ENCODE measurements at regions not wholly inside any gene's neighbourhood (a gene's known extent, or its start where the extent isn't known, plus 50 kb on each side); places are given as distances from the start of the nearest gene placed in this dataset.

DNA sequence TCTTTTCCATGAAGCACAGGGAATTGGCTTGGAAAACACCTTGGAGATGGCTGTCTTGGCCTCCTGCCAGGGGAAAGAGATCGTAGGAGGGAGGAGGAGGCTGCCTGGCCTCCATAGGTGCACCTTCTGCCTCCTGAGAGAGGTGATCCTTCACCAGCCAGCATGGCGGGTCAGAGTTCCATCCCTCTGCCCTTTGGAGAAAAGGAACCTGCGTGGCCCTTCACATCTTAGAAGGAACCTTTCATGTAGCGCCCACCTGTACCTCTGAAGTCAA is 58.2 kb upstream of the DRD2 start:
- ATAC-seq (ENCODE audit: low FRiP score in 2 of 2), result no peak
- 71 to 100% methylated on average over 1 to 4 of the region's 4 CpGs for WGBS, 2 donors

DNA sequence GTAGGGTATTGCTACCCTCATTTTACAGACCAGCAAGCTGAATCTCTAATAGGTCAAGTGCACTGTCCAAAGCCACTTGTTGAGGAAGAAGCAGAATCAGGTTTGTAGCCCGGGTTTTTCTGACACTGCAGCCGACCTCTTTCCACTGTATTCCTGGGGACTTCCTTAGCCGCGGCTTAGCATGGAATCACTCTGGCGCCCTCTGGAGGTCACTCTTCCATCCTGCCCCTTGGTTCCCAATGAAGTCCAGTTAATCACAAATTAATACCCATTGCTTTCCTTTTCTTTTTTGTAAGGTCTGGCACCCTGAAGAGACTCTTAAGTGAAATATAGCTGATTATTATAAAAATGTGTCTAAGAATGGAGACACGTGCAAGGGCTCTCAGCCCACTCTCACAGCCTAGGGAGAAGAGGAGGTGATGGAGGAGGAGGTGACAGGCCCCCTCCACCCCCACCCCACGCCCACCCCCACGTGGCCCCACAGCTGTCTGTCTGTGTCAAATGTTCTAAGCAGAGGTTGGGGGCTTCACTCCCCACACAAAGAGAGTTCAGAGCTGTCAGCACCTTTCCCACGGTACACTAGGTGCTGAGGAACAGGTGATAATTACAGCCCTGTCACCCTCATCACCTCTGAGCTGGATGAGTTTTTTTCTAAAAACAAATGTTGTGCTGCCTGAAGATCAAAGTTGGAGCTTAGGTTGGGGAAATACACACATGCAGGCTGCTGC is 57.7 kb upstream of the DRD2 start:
- 2 to 8% methylated on average over 8 to 9 of the region's 9 CpGs for WGBS, 2 donors
- ATAC-seq (ENCODE audit: low FRiP score in 2 of 2) (peak; percentile 47 to 85), DNase-seq (peak in 1 of 2 donors; percentile 66)
- TF ChIP-seq, protein P1, sequence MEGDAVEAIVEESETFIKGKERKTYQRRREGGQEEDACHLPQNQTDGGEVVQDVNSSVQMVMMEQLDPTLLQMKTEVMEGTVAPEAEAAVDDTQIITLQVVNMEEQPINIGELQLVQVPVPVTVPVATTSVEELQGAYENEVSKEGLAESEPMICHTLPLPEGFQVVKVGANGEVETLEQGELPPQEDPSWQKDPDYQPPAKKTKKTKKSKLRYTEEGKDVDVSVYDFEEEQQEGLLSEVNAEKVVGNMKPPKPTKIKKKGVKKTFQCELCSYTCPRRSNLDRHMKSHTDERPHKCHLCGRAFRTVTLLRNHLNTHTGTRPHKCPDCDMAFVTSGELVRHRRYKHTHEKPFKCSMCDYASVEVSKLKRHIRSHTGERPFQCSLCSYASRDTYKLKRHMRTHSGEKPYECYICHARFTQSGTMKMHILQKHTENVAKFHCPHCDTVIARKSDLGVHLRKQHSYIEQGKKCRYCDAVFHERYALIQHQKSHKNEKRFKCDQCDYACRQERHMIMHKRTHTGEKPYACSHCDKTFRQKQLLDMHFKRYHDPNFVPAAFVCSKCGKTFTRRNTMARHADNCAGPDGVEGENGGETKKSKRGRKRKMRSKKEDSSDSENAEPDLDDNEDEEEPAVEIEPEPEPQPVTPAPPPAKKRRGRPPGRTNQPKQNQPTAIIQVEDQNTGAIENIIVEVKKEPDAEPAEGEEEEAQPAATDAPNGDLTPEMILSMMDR (IDR thresholded peaks at IDR 0.05), result peak; percentile 46 to 75 (median 64)
- no peak for TF ChIP-seq POLR2AphosphoS5 (IDR thresholded peaks at IDR 0.05)
- TF ChIP-seq EP300 (IDR thresholded peaks at IDR 0.05), result no peak
- no peak for TF ChIP-seq POLR2A (IDR thresholded peaks at IDR 0.05)
- Histone ChIP-seq H3K27ac (no peak overlapping the region), H3K9me3 (no peaks in the 10 kb centered on the region), H3K4me3 (no peak overlapping the region), H3K4me1 (no peaks in the 10 kb centered on the region), H3K27me3 (no peaks in the 10 kb centered on the region), H3K36me3 (no peaks in the 10 kb centered on the region)

More for the DNA sequence above, 58.2 kb upstream of the DRD2 start:
- DNase-seq, result no peak
- no peak overlapping the region for H3K27ac ChIP-seq
- H3K9me3 ChIP-seq, result no peaks in the 10 kb centered on the region
- H3K4me3 ChIP-seq, result no peak overlapping the region
- H3K36me3 ChIP-seq, result no peaks in the 10 kb centered on the region
- TF ChIP-seq, protein P1 (IDR thresholded peaks at IDR 0.05), result no peak
- no peak for TF ChIP-seq POLR2AphosphoS5 (IDR thresholded peaks at IDR 0.05)
- no peak for TF ChIP-seq EP300 (IDR thresholded peaks at IDR 0.05)
- no peaks in the 10 kb centered on the region for H3K27me3 ChIP-seq
- no peaks in the 10 kb centered on the region for H3K4me1 ChIP-seq

DNA sequence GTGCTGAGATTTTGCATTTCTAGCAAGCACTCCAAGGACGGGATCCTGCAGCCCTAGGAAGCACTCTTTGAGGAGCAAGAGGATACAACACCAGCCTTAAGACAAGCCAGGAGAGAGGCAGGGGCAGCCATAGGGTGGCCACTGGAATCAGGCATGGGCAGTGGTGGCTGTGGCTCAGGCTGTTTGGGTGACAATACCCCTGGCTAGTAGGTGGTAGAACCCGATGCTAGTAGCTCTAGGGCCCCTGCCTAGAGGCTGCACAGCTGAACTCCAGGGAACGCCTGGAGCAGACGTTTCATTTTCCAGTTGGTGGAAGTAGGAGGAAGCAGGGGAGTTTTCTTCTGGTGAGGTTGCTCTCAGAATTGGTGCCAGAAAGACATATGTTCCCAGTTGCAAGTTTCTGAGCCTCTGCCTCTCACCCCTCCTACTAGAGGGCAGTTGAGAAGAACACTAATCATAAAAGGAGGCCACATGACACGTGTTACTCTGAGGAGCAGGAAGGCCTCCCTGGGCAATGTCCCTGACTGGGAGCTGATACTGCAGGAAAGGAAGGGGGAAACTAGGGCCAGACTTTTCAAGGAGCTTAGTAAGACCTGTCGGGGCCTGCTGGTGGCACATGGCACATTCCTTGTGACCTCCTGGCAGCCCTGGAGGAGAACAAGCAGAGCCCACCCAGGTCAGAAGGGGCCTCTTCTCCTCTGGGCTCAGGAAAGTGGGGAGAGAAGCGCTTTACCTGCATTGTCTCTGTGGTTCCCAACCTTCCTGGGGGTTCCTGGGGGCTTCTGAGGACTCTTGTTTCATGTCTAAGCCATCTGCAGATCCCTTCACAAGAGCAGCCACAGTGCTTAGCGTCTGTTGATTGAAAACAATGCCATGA is 56.6 kb upstream of the DRD2 start:
- ATAC-seq (ENCODE audit: low FRiP score in 2 of 2), result no peak
- Histone ChIP-seq H3K9me3 (no peaks in the 10 kb centered on the region), H3K27me3 (no peaks in the 10 kb centered on the region), H3K36me3 (no peaks in the 10 kb centered on the region), H3K4me3 (no peak overlapping the region), H3K4me1 (no peaks in the 10 kb centered on the region), H3K27ac (no peak overlapping the region)
- no peak for DNase-seq
- TF ChIP-seq POLR2A (IDR thresholded peaks at IDR 0.05), result no peak
- TF ChIP-seq, protein P1 (IDR thresholded peaks at IDR 0.05), result no peak
- no peak for TF ChIP-seq POLR2AphosphoS5 (IDR thresholded peaks at IDR 0.05)
- no peak for TF ChIP-seq EP300 (IDR thresholded peaks at IDR 0.05)
- WGBS, 2 donors, result 60 to 64% methylated on average over 6 to 8 of the region's 8 CpGs

DNA sequence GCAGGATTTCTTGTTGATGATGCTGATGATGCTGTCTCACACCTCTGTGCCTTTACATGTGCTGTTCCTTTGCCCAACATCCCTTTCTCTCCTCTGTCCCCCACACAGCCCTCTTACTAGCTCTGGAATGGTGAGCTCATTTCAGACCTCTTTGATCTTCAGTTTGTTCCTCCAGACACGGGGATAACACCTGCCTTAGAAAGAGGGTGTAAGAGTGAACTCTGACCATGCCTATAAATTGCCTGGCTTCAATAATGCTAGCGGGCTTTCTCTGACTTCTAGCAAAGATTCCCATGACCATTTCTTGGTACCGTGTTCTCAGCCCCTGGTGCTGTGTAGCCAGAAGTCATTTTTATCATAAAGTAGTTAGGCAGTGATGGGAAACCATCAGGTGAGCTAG is 55.9 kb upstream of the DRD2 start:
- Histone ChIP-seq H3K9me3 (no peaks in the 10 kb centered on the region), H3K36me3 (no peaks in the 10 kb centered on the region), H3K4me1 (no peaks in the 10 kb centered on the region), H3K4me3 (no peak overlapping the region), H3K27me3 (no peaks in the 10 kb centered on the region), H3K27ac (no peak overlapping the region)
- TF ChIP-seq POLR2AphosphoS5 (IDR thresholded peaks at IDR 0.05), result no peak
- no peak for TF ChIP-seq EP300 (IDR thresholded peaks at IDR 0.05)
- TF ChIP-seq, protein P1 (IDR thresholded peaks at IDR 0.05), result no peak
- no peak for TF ChIP-seq POLR2A (IDR thresholded peaks at IDR 0.05)
- ATAC-seq (ENCODE audit: low FRiP score in 2 of 2), result no peak
- DNase-seq, result no peak
- WGBS, 2 donors, result 66% methylated on average over 3 of the region's 3 CpGs

Measured in upper lobe of left lung (tissue), 6 donors.